ENCODE measurements at regions not wholly inside any gene's neighbourhood (a gene's known extent, or its start where the extent isn't known, plus 50 kb on each side); places are given as distances from the start of the nearest gene placed in this dataset.

GRCh38 chr22:48599346-48599745 lies 1228.3 kb downstream of the BRD1 start:
- no peak for TF ChIP-seq EP300 (IDR thresholded peaks at IDR 0.05)
- TF ChIP-seq, protein P1, sequence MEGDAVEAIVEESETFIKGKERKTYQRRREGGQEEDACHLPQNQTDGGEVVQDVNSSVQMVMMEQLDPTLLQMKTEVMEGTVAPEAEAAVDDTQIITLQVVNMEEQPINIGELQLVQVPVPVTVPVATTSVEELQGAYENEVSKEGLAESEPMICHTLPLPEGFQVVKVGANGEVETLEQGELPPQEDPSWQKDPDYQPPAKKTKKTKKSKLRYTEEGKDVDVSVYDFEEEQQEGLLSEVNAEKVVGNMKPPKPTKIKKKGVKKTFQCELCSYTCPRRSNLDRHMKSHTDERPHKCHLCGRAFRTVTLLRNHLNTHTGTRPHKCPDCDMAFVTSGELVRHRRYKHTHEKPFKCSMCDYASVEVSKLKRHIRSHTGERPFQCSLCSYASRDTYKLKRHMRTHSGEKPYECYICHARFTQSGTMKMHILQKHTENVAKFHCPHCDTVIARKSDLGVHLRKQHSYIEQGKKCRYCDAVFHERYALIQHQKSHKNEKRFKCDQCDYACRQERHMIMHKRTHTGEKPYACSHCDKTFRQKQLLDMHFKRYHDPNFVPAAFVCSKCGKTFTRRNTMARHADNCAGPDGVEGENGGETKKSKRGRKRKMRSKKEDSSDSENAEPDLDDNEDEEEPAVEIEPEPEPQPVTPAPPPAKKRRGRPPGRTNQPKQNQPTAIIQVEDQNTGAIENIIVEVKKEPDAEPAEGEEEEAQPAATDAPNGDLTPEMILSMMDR (IDR thresholded peaks at IDR 0.05): no peak
